SK-N-SH treated with all-trans-retinoic acid at 6 μM for 48 hours (cell line): ENCODE measurements at regions not wholly inside any gene's neighbourhood (a gene's known extent, or its start where the extent isn't known, plus 50 kb on each side); places are given as distances from the start of the nearest gene placed in this dataset.

Experiments used
- ARNTL ChIP-seq: fragments of 450-650 bp; formaldehyde crosslinking; IDR thresholded peaks from 2 replicates; pipeline ENCODE4 v1.5.0; 2020; ENCODE audit warnings: low read depth, mild to moderate bottlenecking, moderate library complexity, borderline replicate concordance
- BACH2 ChIP-seq: fragments of 250-450 bp; sonication (Bioruptor Pico); IDR thresholded peaks from 2 replicates; pipeline ENCODE4 v1.9.0; 2021; ENCODE audit warnings: mild to moderate bottlenecking, borderline replicate concordance
- CREB5 ChIP-seq: fragments of 250-450 bp; sonication (Bioruptor Pico); IDR thresholded peaks from 2 replicates; pipeline ENCODE4 v1.5.1; 2020; ENCODE audit warnings: low read depth, mild to moderate bottlenecking, moderate library complexity
- GLIS3 ChIP-seq: fragments of 250-450 bp; sonication (Bioruptor Pico); IDR thresholded peaks from 2 replicates; pipeline ENCODE4 v1.5.0; 2020; ENCODE audit warnings: mild to moderate bottlenecking, moderate library complexity
- PATZ1 ChIP-seq: fragments of 250-450 bp; sonication (Bioruptor Pico); IDR thresholded peaks from 2 replicates; pipeline ENCODE4 v1.8.0; 2020; ENCODE audit warnings: mild to moderate bottlenecking, moderate library complexity, borderline replicate concordance
- PPARA ChIP-seq: fragments of 250-450 bp; sonication (Bioruptor Pico); IDR thresholded peaks from 2 replicates; pipeline ENCODE4 v1.5.0; 2020; ENCODE audit warnings: mild to moderate bottlenecking, borderline replicate concordance
- RARB ChIP-seq: fragments of 250-450 bp; sonication (Bioruptor Pico); IDR thresholded peaks from 2 replicates; pipeline ENCODE4 v1.8.0; 2021; ENCODE audit warnings: mild to moderate bottlenecking, moderate library complexity
- TOX ChIP-seq: fragments of 250-450 bp; sonication (Bioruptor Pico); IDR thresholded peaks from 2 replicates; pipeline ENCODE4 v1.8.0; 2021; ENCODE audit warnings: mild to moderate bottlenecking, moderate library complexity, borderline replicate concordance
- ZFP3 ChIP-seq: fragments of 250-450 bp; sonication (Bioruptor Pico); IDR thresholded peaks from 2 replicates; pipeline ENCODE4 v1.5.0; 2020; ENCODE audit warnings: mild to moderate bottlenecking, moderate library complexity
- ZNF8 ChIP-seq: fragments of 450-650 bp; formaldehyde crosslinking; IDR thresholded peaks from 2 replicates; pipeline ENCODE4 v1.5.0; 2020; ENCODE audit warnings: mild to moderate bottlenecking, moderate library complexity
- TF ChIP-seq, protein P1 (sequence below): fragments of 250-450 bp; sonication (Bioruptor Pico); IDR thresholded peaks from 2 replicates; pipeline ENCODE4 v1.5.0; 2020; ENCODE audit warnings: mild to moderate bottlenecking, moderate library complexity

DNA sequence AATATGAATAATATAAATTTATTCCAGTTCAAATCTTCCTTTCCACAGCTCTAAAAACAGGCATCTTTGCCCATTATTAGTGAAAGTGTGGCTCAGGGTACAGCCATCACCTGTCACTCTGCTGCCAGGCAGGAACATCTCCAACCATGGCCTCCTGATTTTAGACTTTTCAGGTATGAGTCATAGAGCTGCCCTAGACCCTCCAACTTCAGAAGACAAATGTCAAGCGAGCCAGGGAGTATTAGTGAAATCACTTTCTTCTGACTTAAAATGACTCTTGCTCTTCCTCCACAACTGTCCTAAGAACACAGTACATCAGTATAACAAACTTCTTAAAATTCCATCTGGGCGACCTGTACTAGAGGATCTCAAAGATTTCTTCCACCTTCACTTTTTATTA, 78.1 kb upstream of the AKAP13 start:
- TF ChIP-seq TOX (no peak), GLIS3 (no peak), ARNTL (no peak), CREB5 (CRISPR knock-in tag) (no peak), BACH2 (no peak), PATZ1 (CRISPR knock-in tag) (no peak), ZNF8 (CRISPR knock-in tag) (no peak), PPARA (CRISPR knock-in tag) (no peak), ZFP3 (CRISPR knock-in tag) (no peak), RARB (no peak)
- TF ChIP-seq, protein P1, sequence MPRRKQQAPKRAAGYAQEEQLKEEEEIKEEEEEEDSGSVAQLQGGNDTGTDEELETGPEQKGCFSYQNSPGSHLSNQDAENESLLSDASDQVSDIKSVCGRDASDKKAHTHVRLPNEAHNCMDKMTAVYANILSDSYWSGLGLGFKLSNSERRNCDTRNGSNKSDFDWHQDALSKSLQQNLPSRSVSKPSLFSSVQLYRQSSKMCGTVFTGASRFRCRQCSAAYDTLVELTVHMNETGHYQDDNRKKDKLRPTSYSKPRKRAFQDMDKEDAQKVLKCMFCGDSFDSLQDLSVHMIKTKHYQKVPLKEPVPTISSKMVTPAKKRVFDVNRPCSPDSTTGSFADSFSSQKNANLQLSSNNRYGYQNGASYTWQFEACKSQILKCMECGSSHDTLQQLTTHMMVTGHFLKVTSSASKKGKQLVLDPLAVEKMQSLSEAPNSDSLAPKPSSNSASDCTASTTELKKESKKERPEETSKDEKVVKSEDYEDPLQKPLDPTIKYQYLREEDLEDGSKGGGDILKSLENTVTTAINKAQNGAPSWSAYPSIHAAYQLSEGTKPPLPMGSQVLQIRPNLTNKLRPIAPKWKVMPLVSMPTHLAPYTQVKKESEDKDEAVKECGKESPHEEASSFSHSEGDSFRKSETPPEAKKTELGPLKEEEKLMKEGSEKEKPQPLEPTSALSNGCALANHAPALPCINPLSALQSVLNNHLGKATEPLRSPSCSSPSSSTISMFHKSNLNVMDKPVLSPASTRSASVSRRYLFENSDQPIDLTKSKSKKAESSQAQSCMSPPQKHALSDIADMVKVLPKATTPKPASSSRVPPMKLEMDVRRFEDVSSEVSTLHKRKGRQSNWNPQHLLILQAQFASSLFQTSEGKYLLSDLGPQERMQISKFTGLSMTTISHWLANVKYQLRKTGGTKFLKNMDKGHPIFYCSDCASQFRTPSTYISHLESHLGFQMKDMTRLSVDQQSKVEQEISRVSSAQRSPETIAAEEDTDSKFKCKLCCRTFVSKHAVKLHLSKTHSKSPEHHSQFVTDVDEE (CRISPR knock-in tag), result no peak
